ENCODE measurements at regions not wholly inside any gene's neighbourhood (a gene's known extent, or its start where the extent isn't known, plus 50 kb on each side); places are given as distances from the start of the nearest gene placed in this dataset.

- DNase-seq (ENCODE audit: extremely low spot score, insufficient read length, low read depth) (no peak), FAIRE-seq (no peak)
Observed at GRCh38 chr2:239756031-239756789, 268.9 kb downstream of the NDUFA10 start.

GRCh38 chr2:239753401-239753837 lies 271.7 kb downstream of the NDUFA10 start:
- no peak for DNase-seq (ENCODE audit: extremely low spot score, insufficient read length, low read depth)
- no peak for FAIRE-seq

- no peak for FAIRE-seq
- no peak for DNase-seq (ENCODE audit: extremely low spot score, insufficient read length, low read depth)
Observed at GRCh38 chr2:239752951-239753350, 272.2 kb downstream of the NDUFA10 start.

- no peak for FAIRE-seq
- no peak for DNase-seq (ENCODE audit: extremely low spot score, insufficient read length, low read depth)
Observed at GRCh38 chr2:239751679-239752355, 273.3 kb downstream of the NDUFA10 start.

- FAIRE-seq (no peak), DNase-seq (ENCODE audit: extremely low spot score, insufficient read length, low read depth) (no peak)
Observed at GRCh38 chr2:239750929-239751678, 274.0 kb downstream of the NDUFA10 start.

- DNase-seq (ENCODE audit: extremely low spot score, insufficient read length, low read depth) (no peak), FAIRE-seq (no peak)
Observed at GRCh38 chr2:239750045-239750835, 274.9 kb downstream of the NDUFA10 start.

GRCh38 chr2:239749272-239749873 lies 275.8 kb downstream of the NDUFA10 start:
- FAIRE-seq (no peak), DNase-seq (ENCODE audit: extremely low spot score, insufficient read length, low read depth) (no peak)

- DNase-seq (ENCODE audit: extremely low spot score, insufficient read length, low read depth) (no peak), FAIRE-seq (no peak)
Observed at GRCh38 chr2:239748811-239749210, 276.3 kb downstream of the NDUFA10 start.

- FAIRE-seq (no peak), DNase-seq (ENCODE audit: extremely low spot score, insufficient read length, low read depth) (no peak)
Observed at GRCh38 chr2:239747771-239748170, 277.4 kb downstream of the NDUFA10 start.

GRCh38 chr2:239747274-239747673 lies 277.9 kb downstream of the NDUFA10 start:
- no peak for DNase-seq (ENCODE audit: extremely low spot score, insufficient read length, low read depth)
- FAIRE-seq, result no peak

GRCh38 chr2:239746559-239747246 lies 278.4 kb downstream of the NDUFA10 start:
- FAIRE-seq, result no peak
- DNase-seq (ENCODE audit: extremely low spot score, insufficient read length, low read depth), result no peak

GRCh38 chr2:239745386-239746227 lies 279.5 kb downstream of the NDUFA10 start:
- no peak for FAIRE-seq

GRCh38 chr2:239744706-239745340 lies 280.3 kb downstream of the NDUFA10 start:
- DNase-seq (ENCODE audit: extremely low spot score, insufficient read length, low read depth), result no peak
- FAIRE-seq, result no peak

More at GRCh38 chr2:239745386-239746227, 279.5 kb downstream of the NDUFA10 start:
- DNase-seq (ENCODE audit: extremely low spot score, insufficient read length, low read depth), result no peak

- no peak for FAIRE-seq
Observed at GRCh38 chr2:239743206-239743605, 281.9 kb downstream of the NDUFA10 start.

GRCh38 chr2:239742377-239742776 lies 282.8 kb downstream of the NDUFA10 start:
- no peak for FAIRE-seq
- no peak for DNase-seq (ENCODE audit: extremely low spot score, insufficient read length, low read depth)

More at GRCh38 chr2:239743206-239743605, 281.9 kb downstream of the NDUFA10 start:
- DNase-seq (ENCODE audit: extremely low spot score, insufficient read length, low read depth), result no peak

GRCh38 chr2:239739206-239739605 lies 285.9 kb downstream of the NDUFA10 start:
- DNase-seq (ENCODE audit: extremely low spot score, insufficient read length, low read depth) (no peak), FAIRE-seq (no peak)

GRCh38 chr2:239738159-239738558 lies 287.0 kb downstream of the NDUFA10 start:
- DNase-seq (ENCODE audit: extremely low spot score, insufficient read length, low read depth) (no peak), FAIRE-seq (no peak)

GRCh38 chr2:239737144-239737463 lies 288.0 kb downstream of the NDUFA10 start:
- DNase-seq (ENCODE audit: extremely low spot score, insufficient read length, low read depth) (no peak), FAIRE-seq (no peak)
